Endodermal cell (in vitro differentiated cells): ENCODE measurements at regions not wholly inside any gene's neighbourhood (a gene's known extent, or its start where the extent isn't known, plus 50 kb on each side); places are given as distances from the start of the nearest gene placed in this dataset.
"Not testable (repeated sequence)": the region's sequence is repeated elsewhere in the genome, so short reads cannot be mapped to it uniquely, and the experiment has no call there.

Source experiments
- DNase-seq: peaks from one replicate; pipeline ENCODE4 v3.0.0-alpha.2; 2017
- H3K27ac ChIP-seq: 2 replicates; pipeline ENCODE4 v1.5.1; 2013; ENCODE audit warnings: mild to moderate bottlenecking, low read depth, low read length, moderate library complexity
- H3K27me3 ChIP-seq: 2 replicates; pipeline ENCODE4 v1.6.1; 2013; ENCODE audit warnings: mild to moderate bottlenecking, low read length, moderate library complexity; ENCODE audit not compliant: insufficient read depth, control insufficient read depth, poor library complexity, severe bottlenecking
- H3K36me3 ChIP-seq: 2 replicates; pipeline ENCODE4 v1.7.0; 2013; ENCODE audit warnings: mild to moderate bottlenecking, low read length, moderate library complexity; ENCODE audit not compliant: control insufficient read depth, insufficient read depth
- H3K4me1 ChIP-seq: one replicate; pipeline ENCODE4 v1.7.0; 2013; ENCODE audit warnings: low read length; ENCODE audit not compliant: control insufficient read depth, insufficient read depth
- H3K4me3 ChIP-seq: 2 replicates; pipeline ENCODE4 v1.5.1; 2013; ENCODE audit warnings: mild to moderate bottlenecking, low read length, moderate library complexity
- H3K9ac ChIP-seq: 2 replicates; pipeline ENCODE4 v1.6.1; 2013; ENCODE audit warnings: mild to moderate bottlenecking, low read length, moderate library complexity; ENCODE audit not compliant: poor library complexity, severe bottlenecking; ENCODE audit errors: extremely low read depth
- H3K9me3 ChIP-seq: 2 replicates; pipeline ENCODE4 v1.6.1; 2013; ENCODE audit warnings: mild to moderate bottlenecking, low read length, moderate library complexity; ENCODE audit not compliant: control insufficient read depth
- H3K27ac Mint-ChIP-seq: 2 replicates; pipeline ENCODE4 v1.8.0; 2020; ENCODE audit warnings: mixed read lengths
- H3K27me3 Mint-ChIP-seq: 2 replicates; pipeline ENCODE4 v1.8.0; 2021; ENCODE audit warnings: mild to moderate bottlenecking, mixed read lengths; ENCODE audit not compliant: insufficient read depth
- H3K36me3 Mint-ChIP-seq: 2 replicates; pipeline ENCODE4 v1.8.0; 2020; ENCODE audit warnings: low read depth, mixed read lengths
- H3K4me1 Mint-ChIP-seq: 2 replicates; pipeline ENCODE4 v1.8.0; 2020; ENCODE audit warnings: mixed read lengths
- H3K4me3 Mint-ChIP-seq: 2 replicates; pipeline ENCODE4 v1.8.0; 2020; ENCODE audit warnings: mild to moderate bottlenecking, moderate library complexity, mixed read lengths
- H3K9me3 Mint-ChIP-seq: 2 replicates; pipeline ENCODE4 v1.8.0; 2020; ENCODE audit warnings: mild to moderate bottlenecking, mixed read lengths
- CTCF ChIP-seq: fragments of 200-600 bp; sonication (generic); conservative IDR thresholded peaks from 2 replicates; pipeline ENCODE4 v1.5.0; 2021; ENCODE audit warnings: antibody characterized with exemption, mild to moderate bottlenecking
- WGBS, 2 experiments: methylation state at CpG; one replicate each; pipeline versions ENCODE4 v1.1.5 to v1.1.7; 2013; ENCODE audit warnings: missing lambda C conversion rate in 2 of 2, mixed read lengths in 1 of 2; ENCODE audit not compliant: insufficient coverage in 1 of 2, insufficient read length in 1 of 2; 5-methylcytosine and 5-hydroxymethylcytosine counted together

GRCh38 chr4:91684955-91685354, 618.8 kb upstream of the GRID2 start:
- H3K27me3 ChIP-seq: no peaks in the 10 kb centered on the region
- H3K27ac Mint-ChIP-seq: no peak overlapping the region
- no peaks in the 10 kb centered on the region for H3K4me1 Mint-ChIP-seq
- no peak overlapping the region for H3K4me3 Mint-ChIP-seq
- no peaks in the 10 kb centered on the region for H3K27me3 Mint-ChIP-seq
- H3K27ac ChIP-seq: no peak overlapping the region
- no peaks in the 10 kb centered on the region for H3K9me3 Mint-ChIP-seq
- no peak overlapping the region for H3K4me3 ChIP-seq
- no peaks in the 10 kb centered on the region for H3K36me3 ChIP-seq
- no peaks in the 10 kb centered on the region for H3K9me3 ChIP-seq
- no peak for TF ChIP-seq CTCF
- no peak overlapping the region for H3K9ac ChIP-seq
- WGBS, 2 experiments: 63 to 89% methylated on average over 1 of the region's 1 CpG
- no peak for DNase-seq
- no peaks in the 10 kb centered on the region for H3K36me3 Mint-ChIP-seq
- H3K4me1 ChIP-seq: no peaks in the 10 kb centered on the region

GRCh38 chr4:91688413-91688812, 615.4 kb upstream of the GRID2 start:
- Histone ChIP-seq H3K4me3 (no peak overlapping the region), H3K27me3 (no peaks in the 10 kb centered on the region), H3K27ac (no peak overlapping the region), H3K9ac (no peak overlapping the region), H3K9me3 (no peaks in the 10 kb centered on the region), H3K4me1 (no peaks in the 10 kb centered on the region), H3K36me3 (no peaks in the 10 kb centered on the region)
- Mint-ChIP-seq H3K27ac (no peak overlapping the region), H3K4me3 (no peak overlapping the region), H3K9me3 (no peaks in the 10 kb centered on the region), H3K4me1 (no peaks in the 10 kb centered on the region), H3K27me3 (no peaks in the 10 kb centered on the region), H3K36me3 (no peaks in the 10 kb centered on the region)
- no peak for TF ChIP-seq CTCF
- no peak for DNase-seq

GRCh38 chr4:91699691-91700090, 604.1 kb upstream of the GRID2 start:
- not testable (repeated sequence) for H3K36me3 ChIP-seq, H3K27ac Mint-ChIP-seq, H3K4me3 ChIP-seq, H3K36me3 Mint-ChIP-seq, H3K27me3 Mint-ChIP-seq, DNase-seq, H3K4me1 Mint-ChIP-seq, H3K9ac ChIP-seq, H3K27me3 ChIP-seq, H3K4me3 Mint-ChIP-seq, H3K27ac ChIP-seq, H3K4me1 ChIP-seq
- H3K9me3 ChIP-seq: peaks cover 26% of the 10 kb centered on the region
- WGBS, 2 experiments: 88 to 93% methylated on average over 2 to 4 of the region's 4 CpGs
- H3K9me3 Mint-ChIP-seq: peaks cover 22% of the 10 kb centered on the region

- no peaks in the 10 kb centered on the region for H3K36me3 Mint-ChIP-seq
- no peaks in the 10 kb centered on the region for H3K9me3 Mint-ChIP-seq
- no peak for DNase-seq
- no peaks in the 10 kb centered on the region for H3K4me1 ChIP-seq
- H3K4me1 Mint-ChIP-seq: no peaks in the 10 kb centered on the region
- H3K9ac ChIP-seq: no peak overlapping the region
- no peaks in the 10 kb centered on the region for H3K9me3 ChIP-seq
- TF ChIP-seq CTCF: no peak
- H3K4me3 Mint-ChIP-seq: no peak overlapping the region
- H3K27me3 Mint-ChIP-seq: no peaks in the 10 kb centered on the region
- 91% methylated on average over 2 of the region's 2 CpGs; no CpG with 5 or more reads in 1 of the 2 experiments for WGBS, 2 experiments
- H3K27me3 ChIP-seq: no peaks in the 10 kb centered on the region
- no peak overlapping the region for H3K4me3 ChIP-seq
- H3K27ac ChIP-seq: no peak overlapping the region
- no peaks in the 10 kb centered on the region for H3K36me3 ChIP-seq
- no peak overlapping the region for H3K27ac Mint-ChIP-seq
Observed at GRCh38 chr4:91729851-91730250, 573.9 kb upstream of the GRID2 start.
